ENCODE measurements at regions not wholly inside any gene's neighbourhood (a gene's known extent, or its start where the extent isn't known, plus 50 kb on each side); places are given as distances from the start of the nearest gene placed in this dataset.
A peak's percentile ranks its signal among the peaks of the same experiment; 100 is the strongest.

DNA sequence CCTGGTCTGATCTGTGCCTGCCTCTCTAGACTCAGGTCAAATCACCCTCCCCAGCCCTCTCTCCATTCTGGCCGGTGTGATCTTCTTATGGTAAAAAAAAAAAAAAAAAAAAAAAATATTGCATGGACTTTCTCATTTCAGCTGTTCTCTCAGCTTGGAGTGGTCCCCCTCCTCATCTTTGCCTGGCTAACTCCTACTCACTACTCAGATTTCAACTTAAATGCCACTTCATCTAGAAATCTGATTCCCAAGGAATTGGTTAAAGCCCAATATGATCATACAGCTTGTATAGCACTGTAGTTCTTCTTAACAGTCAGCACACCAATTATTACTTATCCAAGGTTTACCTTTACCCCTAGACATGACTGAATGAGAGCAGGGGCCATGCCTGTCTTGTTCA, 105.9 kb upstream of the CARMIL1 start:
- TF ChIP-seq ZNF384 (IDR thresholded peaks at IDR 0.05) = no peak; the same call in 1 of the 2 replicates
- TF ChIP-seq NFRKB (IDR thresholded peaks at IDR 0.05) = no peak
- no peak for TF ChIP-seq CTBP1 (IDR thresholded peaks at IDR 0.05; ENCODE audit: borderline replicate concordance)
- TF ChIP-seq TARDBP (IDR thresholded peaks at IDR 0.05) = no peak
- POLR2A ChIA-PET = no interaction called here
- no peak for DNase-seq (ENCODE audit: extremely low spot score)
- CTCF ChIA-PET = interaction anchor here (0.9 kb wide), 1 partner anchor 19 kb away, joined by 4 read pairs; no protein-coding TSS in a partner anchor

GRCh38 chr6:25173951-25174474, 105.2 kb upstream of the CARMIL1 start:
- ChIA-PET CTCF (interaction anchor here (0.6 kb wide), 1 partner anchor 161 kb away, joined by 3 read pairs; no protein-coding TSS in a partner anchor), POLR2A (interaction anchor here (0.6 kb wide), 1 partner anchor 852 kb away, joined by 3 read pairs; no protein-coding TSS in a partner anchor)
- no peak for DNase-seq (ENCODE audit: extremely low spot score)
- TF ChIP-seq ZNF384 (IDR thresholded peaks at IDR 0.05) = peak; percentile 63
- TF ChIP-seq PKNOX1 (IDR thresholded peaks at IDR 0.05) = peak; percentile 92
- TF ChIP-seq ARNT (IDR thresholded peaks at IDR 0.05) = 0 out of 2 replicates have a peak, but pooled peaks have one; percentile 32
- no peak for TF ChIP-seq LEF1 (IDR thresholded peaks at IDR 0.05; ENCODE audit: borderline replicate concordance)
- TF ChIP-seq L3MBTL2 (conservative IDR thresholded peaks at IDR 0.05) = 0 out of 2 replicates have a peak, but pooled peaks have one; percentile 38
- no peak for TF ChIP-seq FOXM1 (IDR thresholded peaks at IDR 0.05; ENCODE audit: borderline replicate concordance)

- POLR2A ChIA-PET = no interaction called here
- CTCF ChIA-PET = no interaction called here
- DNase-seq (ENCODE audit: extremely low spot score) = no peak
- TF ChIP-seq FOXA1 (IDR thresholded peaks at IDR 0.05) (no peak), L3MBTL2 (conservative IDR thresholded peaks at IDR 0.05) (no peak), PKNOX1 (IDR thresholded peaks at IDR 0.05) (no peak), TARDBP (IDR thresholded peaks at IDR 0.05) (no peak), LEF1 (IDR thresholded peaks at IDR 0.05; ENCODE audit: borderline replicate concordance) (no peak), SUZ12 (IDR thresholded peaks at IDR 0.05) (no peak), HDGF (IDR thresholded peaks at IDR 0.05; ENCODE audit: borderline replicate concordance) (no peak), SP1 (IDR thresholded peaks at IDR 0.05) (no peak)
Measured at GRCh38 chr6:25174678-25175077, 104.5 kb upstream of the CARMIL1 start.

- ChIA-PET POLR2A (interaction anchor here (0.7 kb wide), 1 partner anchor 850 kb away, joined by 3 read pairs; no protein-coding TSS in a partner anchor), CTCF (no interaction called here)
- DNase-seq (ENCODE audit: extremely low spot score) = no peak
- TF ChIP-seq CTBP1 (IDR thresholded peaks at IDR 0.05; ENCODE audit: borderline replicate concordance) (no peak), ARNT (IDR thresholded peaks at IDR 0.05) (no peak), ZNF384 (IDR thresholded peaks at IDR 0.05) (no peak), PKNOX1 (IDR thresholded peaks at IDR 0.05) (no peak), LEF1 (IDR thresholded peaks at IDR 0.05; ENCODE audit: borderline replicate concordance) (no peak), SP1 (IDR thresholded peaks at IDR 0.05) (no peak), NFRKB (IDR thresholded peaks at IDR 0.05) (no peak), L3MBTL2 (conservative IDR thresholded peaks at IDR 0.05) (no peak), FOXM1 (IDR thresholded peaks at IDR 0.05; ENCODE audit: borderline replicate concordance) (no peak), BHLHE40 (IDR thresholded peaks at IDR 0.05; ENCODE audit: borderline replicate concordance) (no peak), FOXA1 (IDR thresholded peaks at IDR 0.05) (no peak), SUZ12 (IDR thresholded peaks at IDR 0.05) (no peak), ELF4 (IDR thresholded peaks at IDR 0.05) (no peak), TARDBP (IDR thresholded peaks at IDR 0.05) (no peak), FOXK2 (IDR thresholded peaks at IDR 0.05) (no peak), HDGF (IDR thresholded peaks at IDR 0.05; ENCODE audit: borderline replicate concordance) (no peak)
Measured at GRCh38 chr6:25175196-25175595, 104.0 kb upstream of the CARMIL1 start.

- CTCF ChIA-PET = no interaction called here
- no peak for TF ChIP-seq FOXK2 (IDR thresholded peaks at IDR 0.05)
- TF ChIP-seq SUZ12 (IDR thresholded peaks at IDR 0.05) = no peak
- no peak for TF ChIP-seq HDGF (IDR thresholded peaks at IDR 0.05; ENCODE audit: borderline replicate concordance)
- TF ChIP-seq TARDBP (IDR thresholded peaks at IDR 0.05) = no peak
- TF ChIP-seq ARNT (IDR thresholded peaks at IDR 0.05) = no peak
- no peak for TF ChIP-seq L3MBTL2 (conservative IDR thresholded peaks at IDR 0.05)
- TF ChIP-seq LEF1 (IDR thresholded peaks at IDR 0.05; ENCODE audit: borderline replicate concordance) = no peak
- no peak for TF ChIP-seq ZNF384 (IDR thresholded peaks at IDR 0.05)
- no peak for DNase-seq (ENCODE audit: extremely low spot score)
- POLR2A ChIA-PET = interaction anchor here (0.7 kb wide), 1 partner anchor 850 kb away, joined by 3 read pairs; no protein-coding TSS in a partner anchor
Measured at GRCh38 chr6:25175681-25176080, 103.5 kb upstream of the CARMIL1 start.

DNA sequence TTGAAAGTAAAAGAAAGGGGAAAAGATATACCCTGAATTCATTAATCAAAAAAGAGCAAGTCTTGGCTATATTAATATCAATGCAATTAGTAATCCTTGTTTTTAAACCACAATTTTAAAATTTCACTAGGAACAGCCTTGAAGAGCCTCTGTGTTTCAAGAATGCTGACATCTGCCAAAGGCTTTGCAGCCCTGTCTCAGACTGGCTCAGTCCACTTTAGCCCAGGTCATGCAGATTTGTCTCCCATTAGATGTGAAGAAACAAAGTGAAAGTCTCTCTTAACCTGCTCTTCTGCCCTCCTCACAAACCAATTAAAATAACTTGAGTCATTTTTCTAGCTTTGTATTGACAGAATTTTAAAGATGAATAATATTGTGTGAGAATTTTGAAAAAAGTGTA, 102.7 kb upstream of the CARMIL1 start:
- POLR2A ChIA-PET = no interaction called here
- no peak for DNase-seq (ENCODE audit: extremely low spot score)
- CTCF ChIA-PET = no interaction called here
- TF ChIP-seq ARNT (IDR thresholded peaks at IDR 0.05) = no peak
- TF ChIP-seq BHLHE40 (IDR thresholded peaks at IDR 0.05; ENCODE audit: borderline replicate concordance) = no peak
- no peak for TF ChIP-seq LEF1 (IDR thresholded peaks at IDR 0.05; ENCODE audit: borderline replicate concordance)
- no peak for TF ChIP-seq FOXM1 (IDR thresholded peaks at IDR 0.05; ENCODE audit: borderline replicate concordance)
- no peak for TF ChIP-seq SP1 (IDR thresholded peaks at IDR 0.05)
- TF ChIP-seq HDGF (IDR thresholded peaks at IDR 0.05; ENCODE audit: borderline replicate concordance) = no peak
- TF ChIP-seq SUZ12 (IDR thresholded peaks at IDR 0.05) = no peak
- TF ChIP-seq CTBP1 (IDR thresholded peaks at IDR 0.05; ENCODE audit: borderline replicate concordance) = no peak
- TF ChIP-seq FOXK2 (IDR thresholded peaks at IDR 0.05) = no peak
- no peak for TF ChIP-seq NFRKB (IDR thresholded peaks at IDR 0.05)
- no peak for TF ChIP-seq L3MBTL2 (conservative IDR thresholded peaks at IDR 0.05)
- TF ChIP-seq FOXA1 (IDR thresholded peaks at IDR 0.05) = no peak
- TF ChIP-seq TARDBP (IDR thresholded peaks at IDR 0.05) = no peak
- no peak for TF ChIP-seq ELF4 (IDR thresholded peaks at IDR 0.05)
- TF ChIP-seq ZNF384 (IDR thresholded peaks at IDR 0.05) = no peak
- no peak for TF ChIP-seq PKNOX1 (IDR thresholded peaks at IDR 0.05)
